H9 (cell line): ENCODE measurements at regions not wholly inside any gene's neighbourhood (a gene's known extent, or its start where the extent isn't known, plus 50 kb on each side); places are given as distances from the start of the nearest gene placed in this dataset.

Source experiments
- DNase-seq: peaks from one replicate; pipeline ENCODE4 v3.0.0-alpha.2; 2017
- H2AFZ ChIP-seq: one replicate; pipeline ENCODE4 v1.6.1; 2013; ENCODE audit warnings: mild to moderate bottlenecking, low read length, control low read depth, moderate library complexity
- H2AK5ac ChIP-seq: 2 replicates; pipeline ENCODE4 v1.6.1; 2013; ENCODE audit warnings: low read length, control low read depth, mixed read lengths; ENCODE audit not compliant: insufficient read length
- H2BK120ac ChIP-seq: one replicate; pipeline ENCODE4 v1.6.1; 2013; ENCODE audit warnings: low read depth, mild to moderate bottlenecking, low read length, control low read depth, inconsistent platforms; ENCODE audit not compliant: poor library complexity, severe bottlenecking
- H2BK12ac ChIP-seq: 2 replicates; pipeline ENCODE4 v1.6.1; 2013; ENCODE audit warnings: low read length, control low read depth, mixed read lengths, low read depth; ENCODE audit not compliant: insufficient read length
- H2BK15ac ChIP-seq: 2 replicates; pipeline ENCODE4 v1.6.1; 2013; ENCODE audit warnings: low read depth, low read length, control low read depth
- H2BK20ac ChIP-seq: one replicate; pipeline ENCODE4 v1.6.1; 2013; ENCODE audit warnings: low read depth, mild to moderate bottlenecking, low read length, control low read depth, inconsistent platforms; ENCODE audit not compliant: poor library complexity, severe bottlenecking
- H2BK5ac ChIP-seq: 2 replicates; pipeline ENCODE4 v1.6.1; 2013; ENCODE audit warnings: low read length, control low read depth, mixed read lengths; ENCODE audit not compliant: insufficient read length
- H3K14ac ChIP-seq: 2 replicates; pipeline ENCODE4 v1.6.1; 2013; ENCODE audit warnings: low read length, control low read depth; ENCODE audit not compliant: insufficient read depth
- H3K18ac ChIP-seq: 2 replicates; pipeline ENCODE4 v1.6.1; 2013; ENCODE audit warnings: low read depth, mild to moderate bottlenecking, mixed read lengths, low read length, control low read depth; ENCODE audit not compliant: insufficient read length
- H3K23ac ChIP-seq: 2 replicates; pipeline ENCODE4 v1.6.1; 2013; ENCODE audit warnings: low read length, control low read depth, mixed read lengths, low read depth; ENCODE audit not compliant: insufficient read length
- H3K23me2 ChIP-seq: 2 replicates; pipeline ENCODE4 v1.6.1; 2013; ENCODE audit warnings: low read depth, mild to moderate bottlenecking, mixed read lengths, low read length, control low read depth; ENCODE audit not compliant: insufficient read length, poor library complexity, severe bottlenecking
- H3K27ac ChIP-seq: 2 replicates; pipeline ENCODE4 v1.5.1; 2013; ENCODE audit warnings: low read length, control low read depth, mixed read lengths, low read depth; ENCODE audit not compliant: insufficient read length
- H3K27me3 ChIP-seq: 2 replicates; pipeline ENCODE4 v1.6.1; 2013; ENCODE audit warnings: low read length, control low read depth, inconsistent platforms; ENCODE audit not compliant: insufficient read depth
- H3K4ac ChIP-seq: 2 replicates; pipeline ENCODE4 v1.6.1; 2013; ENCODE audit warnings: low read depth, mild to moderate bottlenecking, control low read depth, inconsistent platforms, low read length, moderate library complexity
- H3K4me1 ChIP-seq: 2 replicates; pipeline ENCODE4 v1.6.1; 2013; ENCODE audit warnings: low read length, control low read depth, inconsistent platforms; ENCODE audit not compliant: insufficient read depth
- H3K4me2 ChIP-seq: 2 replicates; pipeline ENCODE4 v1.6.1; 2013; ENCODE audit warnings: low read length, control low read depth, mixed read lengths; ENCODE audit not compliant: insufficient read length, insufficient read depth
- H3K56ac ChIP-seq: 2 replicates; pipeline ENCODE4 v1.6.1; 2013; ENCODE audit warnings: low read depth, mild to moderate bottlenecking, mixed read lengths, low read length, control low read depth; ENCODE audit not compliant: insufficient read length
- H3K79me1 ChIP-seq: 2 replicates; pipeline ENCODE4 v1.6.1; 2013; ENCODE audit warnings: low read depth, mild to moderate bottlenecking, moderate library complexity, low read length, control low read depth, inconsistent platforms; ENCODE audit not compliant: insufficient read depth, poor library complexity, severe bottlenecking
- H3K79me2 ChIP-seq: 2 replicates; pipeline ENCODE4 v1.6.1; 2013; ENCODE audit warnings: low read length, control low read depth, inconsistent platforms; ENCODE audit not compliant: insufficient read depth
- H3K9ac ChIP-seq: 2 replicates; pipeline ENCODE4 v1.6.1; 2013; ENCODE audit warnings: low read length, control low read depth, mixed read lengths; ENCODE audit not compliant: insufficient read length; ENCODE audit errors: extremely low read depth
- H3K9me3 ChIP-seq: one replicate; pipeline ENCODE4 v1.6.1; 2013; ENCODE audit warnings: low read depth, low read length, inconsistent platforms; ENCODE audit not compliant: control insufficient read depth
- H3T11ph ChIP-seq: one replicate; pipeline ENCODE4 v1.6.1; 2013; ENCODE audit warnings: mild to moderate bottlenecking, low read length, control low read depth, inconsistent platforms
- H4K20me1 ChIP-seq: one replicate; pipeline ENCODE4 v1.6.1; 2013; ENCODE audit not compliant: control insufficient read depth, insufficient read length, insufficient read depth
- H4K5ac ChIP-seq: 2 replicates; pipeline ENCODE4 v1.6.1; 2013; ENCODE audit warnings: low read depth, mild to moderate bottlenecking, mixed read lengths, low read length, control low read depth; ENCODE audit not compliant: insufficient read length
- H4K8ac ChIP-seq: replicated peaks from 2 replicates; pipeline ENCODE4 v1.6.1; 2013; ENCODE audit warnings: low read length, control low read depth, mixed read lengths, low read depth; ENCODE audit not compliant: insufficient read length
- H4K91ac ChIP-seq: 2 replicates; pipeline ENCODE4 v1.6.1; 2013; ENCODE audit warnings: low read depth, mild to moderate bottlenecking, moderate library complexity, mixed read lengths, low read length, control low read depth; ENCODE audit not compliant: insufficient read length
- H3K27ac Mint-ChIP-seq, 3 experiments: 2 replicates in 2 of 3; 3 replicates in 1 of 3; pipeline ENCODE4 v1.8.0; 2020 to 2021; ENCODE audit warnings: mixed read lengths in 3 of 3, mild to moderate bottlenecking in 1 of 3, moderate library complexity in 1 of 3
- H3K27me3 Mint-ChIP-seq: 2 replicates; pipeline ENCODE4 v1.8.0; 2021; ENCODE audit warnings: low read depth, mild to moderate bottlenecking, moderate library complexity, mixed read lengths
- H3K36me3 Mint-ChIP-seq, 3 experiments: 2 replicates in 2 of 3; 3 replicates in 1 of 3; pipeline ENCODE4 v1.8.0; 2020 to 2021; ENCODE audit warnings: low read depth in 3 of 3, mixed read lengths in 3 of 3; ENCODE audit not compliant: insufficient read depth in 1 of 3
- H3K4me1 Mint-ChIP-seq, 2 experiments: 2 replicates each; pipeline ENCODE4 v1.8.0; 2020; ENCODE audit warnings: mixed read lengths in 2 of 2
- H3K4me3 Mint-ChIP-seq, 2 experiments: 2 replicates in 1 of 2; 3 replicates in 1 of 2; pipeline ENCODE4 v1.8.0; 2020 to 2021; ENCODE audit warnings: mild to moderate bottlenecking in 2 of 2, mixed read lengths in 2 of 2, moderate library complexity in 1 of 2
- H3K9me3 Mint-ChIP-seq, 2 experiments: 2 replicates in 1 of 2; 3 replicates in 1 of 2; pipeline ENCODE4 v1.8.0; 2020; ENCODE audit warnings: mild to moderate bottlenecking in 2 of 2, mixed read lengths in 2 of 2, moderate library complexity in 1 of 2
- CTCF ChIP-seq: fragments of 200-600 bp; sonication (generic); conservative IDR thresholded peaks from 3 replicates; pipeline ENCODE4 v1.8.0; 2021; ENCODE audit warnings: antibody characterized with exemption, mild to moderate bottlenecking
- WGBS: extraction: QIAGEN DNeasy Blood & Tissue Kit; methylation state at CpG from one replicate; pipeline ENCODE4 v1.1.7; 2013; ENCODE audit warnings: missing lambda C conversion rate, low lambda C conversion rate, mixed read lengths; ENCODE audit not compliant: insufficient read length; ENCODE audit errors: extremely low coverage; 5-methylcytosine and 5-hydroxymethylcytosine counted together

DNA sequence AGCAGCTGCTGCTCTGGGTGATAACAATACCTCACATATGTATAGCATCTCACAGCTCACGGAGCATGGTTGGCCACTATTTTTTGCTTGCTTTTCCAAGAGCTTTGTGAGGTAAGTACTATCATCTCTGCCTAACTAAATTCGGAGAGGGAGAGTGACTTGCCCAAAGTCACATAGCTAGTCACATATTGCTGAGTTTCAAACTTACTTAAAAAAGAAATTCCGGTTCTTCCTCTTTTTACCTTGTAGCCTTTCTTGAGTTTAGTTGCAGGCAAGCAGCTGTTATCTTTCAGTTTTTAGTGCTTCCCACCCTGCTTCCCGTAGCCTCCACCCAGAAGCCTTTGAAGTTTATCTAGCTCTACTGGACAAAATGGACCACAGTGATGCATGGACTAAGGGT is 309.2 kb downstream of the PDCD6IP start:
- no peaks in the 10 kb centered on the region for H3K23me2 ChIP-seq
- no peak overlapping the region for H3K23ac ChIP-seq
- H3K56ac ChIP-seq: no peak overlapping the region
- no peaks in the 10 kb centered on the region for H3K4me1 ChIP-seq
- H3K4me2 ChIP-seq: no peak overlapping the region
- peaks cover 0 to 2% of the 10 kb centered on the region in 2 experiments; a peak in 1 of 5 replicates for H3K9me3 Mint-ChIP-seq
- no peak overlapping the region for H4K5ac ChIP-seq
- no peaks in the 10 kb centered on the region for H4K20me1 ChIP-seq
- H3T11ph ChIP-seq: no peak overlapping the region
- no peak overlapping the region for H3K18ac ChIP-seq
- H2BK20ac ChIP-seq: no peak overlapping the region
- no peaks in the 10 kb centered on the region for H3K79me2 ChIP-seq
- H3K79me1 ChIP-seq: no peaks in the 10 kb centered on the region
- H3K4ac ChIP-seq: no peak overlapping the region
- H2AK5ac ChIP-seq: no peak overlapping the region
- H2AFZ ChIP-seq: no peak overlapping the region
- H2BK5ac ChIP-seq: no peak overlapping the region
- H3K36me3 Mint-ChIP-seq: no peaks in the 10 kb centered on the region; a peak in 2 of 7 replicates
- no peaks in the 10 kb centered on the region for H3K9me3 ChIP-seq
- no CpG with 5 or more reads among the region's 4 CpGs for WGBS
- H2BK12ac ChIP-seq: no peak overlapping the region
- H3K27me3 Mint-ChIP-seq: no peaks in the 10 kb centered on the region; the same call in none of the 2 replicates
- no peak overlapping the region for H3K27ac Mint-ChIP-seq
- no peak overlapping the region for H4K8ac ChIP-seq
- no peak overlapping the region for H4K91ac ChIP-seq
- no peaks in the 10 kb centered on the region for H3K4me1 Mint-ChIP-seq
- H2BK15ac ChIP-seq: no peak overlapping the region
- no peak overlapping the region for H3K4me3 Mint-ChIP-seq
- no peak for DNase-seq
- TF ChIP-seq CTCF: no peak
- H3K27me3 ChIP-seq: no peaks in the 10 kb centered on the region
- no peak overlapping the region for H2BK120ac ChIP-seq
- H3K27ac ChIP-seq: no peak overlapping the region
- H3K14ac ChIP-seq: no peak overlapping the region
- H3K9ac ChIP-seq: no peak overlapping the region
